ENCODE measurements at regions not wholly inside any gene's neighbourhood (a gene's known extent, or its start where the extent isn't known, plus 50 kb on each side); places are given as distances from the start of the nearest gene placed in this dataset.

DNA sequence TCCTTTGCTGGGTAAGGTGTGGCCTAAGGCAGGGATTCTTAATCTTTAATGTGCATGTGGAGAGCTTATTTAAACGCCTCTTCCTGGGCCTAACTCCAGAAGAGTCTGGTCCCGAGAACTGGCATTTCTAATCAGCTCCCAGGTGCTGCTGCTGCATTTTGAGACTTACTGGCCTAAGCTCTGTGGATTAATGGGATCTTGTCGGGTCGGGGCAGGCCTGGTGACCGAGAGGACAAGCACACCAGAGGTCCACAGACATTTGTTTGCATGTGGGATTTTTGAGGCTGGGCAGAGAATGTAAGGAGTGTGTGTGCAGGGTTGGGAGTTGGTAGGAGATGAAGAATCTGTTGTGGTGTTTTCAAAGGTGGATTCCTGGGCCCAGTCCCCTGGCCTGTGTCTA, 95.0 kb upstream of the DAP start:
- TF ChIP-seq, protein P1, sequence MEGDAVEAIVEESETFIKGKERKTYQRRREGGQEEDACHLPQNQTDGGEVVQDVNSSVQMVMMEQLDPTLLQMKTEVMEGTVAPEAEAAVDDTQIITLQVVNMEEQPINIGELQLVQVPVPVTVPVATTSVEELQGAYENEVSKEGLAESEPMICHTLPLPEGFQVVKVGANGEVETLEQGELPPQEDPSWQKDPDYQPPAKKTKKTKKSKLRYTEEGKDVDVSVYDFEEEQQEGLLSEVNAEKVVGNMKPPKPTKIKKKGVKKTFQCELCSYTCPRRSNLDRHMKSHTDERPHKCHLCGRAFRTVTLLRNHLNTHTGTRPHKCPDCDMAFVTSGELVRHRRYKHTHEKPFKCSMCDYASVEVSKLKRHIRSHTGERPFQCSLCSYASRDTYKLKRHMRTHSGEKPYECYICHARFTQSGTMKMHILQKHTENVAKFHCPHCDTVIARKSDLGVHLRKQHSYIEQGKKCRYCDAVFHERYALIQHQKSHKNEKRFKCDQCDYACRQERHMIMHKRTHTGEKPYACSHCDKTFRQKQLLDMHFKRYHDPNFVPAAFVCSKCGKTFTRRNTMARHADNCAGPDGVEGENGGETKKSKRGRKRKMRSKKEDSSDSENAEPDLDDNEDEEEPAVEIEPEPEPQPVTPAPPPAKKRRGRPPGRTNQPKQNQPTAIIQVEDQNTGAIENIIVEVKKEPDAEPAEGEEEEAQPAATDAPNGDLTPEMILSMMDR (IDR thresholded peaks at IDR 0.05; ENCODE audit: control extremely low read depth, extremely low read depth, low read depth, missing control alignments): no peak
- DNase-seq (ENCODE audit: extremely low spot score): no peak
- ChIA-PET POLR2A (no interaction called here), CTCF (interaction anchor here (1.0 to 1.5 kb wide), 4 partner anchors 13 to 32 kb away, joined by 3 to 5 read pairs (median 4); no protein-coding TSS in a partner anchor)

DNA sequence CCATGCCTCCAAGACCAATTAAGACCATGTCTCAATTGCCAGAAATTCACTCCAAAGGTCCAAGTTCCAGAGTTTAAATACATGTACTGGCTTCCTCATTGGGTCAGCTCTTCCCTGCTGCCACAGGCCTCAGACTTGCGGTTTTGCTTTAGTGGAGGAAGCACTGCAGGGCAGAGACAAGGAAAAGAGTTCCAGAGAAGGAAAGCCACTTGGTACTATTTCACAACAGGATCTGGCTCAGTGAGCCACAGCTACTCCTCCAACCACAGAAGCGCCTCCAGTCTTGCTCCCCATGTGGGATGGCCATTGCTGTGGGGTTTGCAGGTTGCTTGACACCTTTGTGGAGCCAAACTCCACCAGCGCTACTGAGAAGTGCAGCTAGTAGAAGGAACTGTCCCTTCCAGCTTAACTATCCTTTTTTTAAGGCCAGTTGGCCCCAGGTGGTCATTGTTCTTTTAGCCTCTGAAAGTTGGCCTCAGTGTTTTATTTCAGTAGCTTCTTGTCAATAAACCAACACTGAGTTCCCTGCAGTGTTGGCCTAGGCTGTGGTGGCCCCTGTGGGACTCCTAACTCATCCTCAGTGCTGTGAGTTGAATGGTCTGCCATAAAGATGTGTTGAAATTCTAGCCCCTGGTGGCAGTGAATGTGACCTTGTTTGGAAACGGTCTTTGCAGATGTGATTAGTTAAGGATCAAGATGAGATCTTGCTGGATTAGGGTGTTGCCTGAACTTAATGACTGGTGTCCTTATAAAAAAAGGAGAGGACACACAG, 93.7 kb upstream of the DAP start:
- POLR2A ChIA-PET: no interaction called here
- TF ChIP-seq, protein P1 (IDR thresholded peaks at IDR 0.05; ENCODE audit: control extremely low read depth, extremely low read depth, low read depth, missing control alignments): no peak
- no peak for DNase-seq (ENCODE audit: extremely low spot score)
- CTCF ChIA-PET: interaction anchor here (0.7 to 1.6 kb wide), 3 partner anchors 10 to 152 kb away, joined by 3 to 4 read pairs (median 4); no protein-coding TSS in a partner anchor

DNA sequence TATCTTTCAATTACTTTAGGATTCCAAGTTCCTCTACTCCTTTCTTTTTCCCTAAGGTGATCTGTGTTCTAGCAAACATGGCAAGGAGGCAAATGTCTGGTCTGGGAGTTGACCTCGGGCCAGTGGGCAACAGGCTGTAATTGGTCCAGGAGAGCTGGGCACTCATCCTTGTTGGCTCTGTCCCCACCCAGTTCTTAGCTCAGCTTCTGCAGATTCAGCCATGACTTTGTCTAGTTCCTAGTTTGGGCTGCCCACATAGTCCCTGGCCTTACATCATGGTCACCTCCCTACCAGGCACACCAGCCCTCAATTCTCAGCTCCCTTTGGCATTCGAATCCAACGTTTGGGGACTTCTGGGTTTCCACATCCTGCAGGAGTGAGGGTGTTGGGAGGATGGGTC, 92.1 kb upstream of the DAP start:
- TF ChIP-seq, protein P1 (IDR thresholded peaks at IDR 0.05; ENCODE audit: control extremely low read depth, extremely low read depth, low read depth, missing control alignments): no peak
- CTCF ChIA-PET: interaction anchor here (0.9 to 1.6 kb wide), 5 partner anchors 14 to 151 kb away, joined by 3 to 5 read pairs (median 3); no protein-coding TSS in a partner anchor
- POLR2A ChIA-PET: no interaction called here
- no peak for DNase-seq (ENCODE audit: extremely low spot score)

DNA sequence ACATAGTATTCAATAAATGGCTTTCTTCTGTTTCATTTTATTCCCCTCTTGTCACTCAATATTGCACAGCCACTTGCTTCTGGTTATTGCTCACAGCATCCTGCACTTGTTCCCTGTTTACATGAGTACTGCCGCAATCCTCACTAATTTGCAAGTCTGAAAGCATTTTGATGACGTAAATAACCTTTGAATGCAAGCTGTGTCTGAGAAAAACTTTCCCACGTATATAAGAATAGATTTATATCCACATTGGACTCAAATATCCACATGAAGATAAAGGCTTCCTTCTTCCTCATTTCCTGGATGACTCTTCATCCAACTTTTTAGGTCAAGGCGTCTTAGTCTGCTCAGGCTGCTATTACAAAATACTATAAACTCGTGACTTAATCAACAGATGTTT, 88.2 kb upstream of the DAP start:
- no peak for DNase-seq (ENCODE audit: extremely low spot score)
- ChIA-PET CTCF (no interaction called here), POLR2A (no interaction called here)
- TF ChIP-seq, protein P1 (IDR thresholded peaks at IDR 0.05; ENCODE audit: control extremely low read depth, extremely low read depth, low read depth, missing control alignments): no peak

DNA sequence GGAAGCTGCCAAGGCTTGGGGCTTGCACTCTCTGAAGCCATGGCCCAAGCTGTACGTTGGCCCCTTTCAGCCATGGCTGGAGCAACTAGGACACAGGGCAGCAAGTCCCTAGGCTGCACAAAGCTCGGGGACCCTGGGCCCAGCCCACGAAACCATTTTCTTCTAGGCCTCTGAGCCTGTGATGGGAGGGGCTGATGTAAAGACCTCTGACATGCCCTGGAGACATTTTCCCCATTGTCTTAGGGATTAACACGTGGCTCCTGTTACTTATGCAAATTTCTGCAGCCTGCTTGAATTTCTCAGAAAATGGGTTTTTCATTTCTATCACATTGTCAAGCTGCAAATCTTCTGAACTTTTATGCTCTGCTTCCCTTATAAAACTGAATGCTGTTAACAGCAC, 83.0 kb upstream of the DAP start:
- TF ChIP-seq, protein P1 (IDR thresholded peaks at IDR 0.05; ENCODE audit: control extremely low read depth, extremely low read depth, low read depth, missing control alignments): no peak
- ChIA-PET CTCF (interaction anchor here (1.4 kb wide), 1 partner anchor 17 kb away, joined by 3 read pairs; no protein-coding TSS in a partner anchor), POLR2A (no interaction called here)
- DNase-seq (ENCODE audit: extremely low spot score): no peak

DNA sequence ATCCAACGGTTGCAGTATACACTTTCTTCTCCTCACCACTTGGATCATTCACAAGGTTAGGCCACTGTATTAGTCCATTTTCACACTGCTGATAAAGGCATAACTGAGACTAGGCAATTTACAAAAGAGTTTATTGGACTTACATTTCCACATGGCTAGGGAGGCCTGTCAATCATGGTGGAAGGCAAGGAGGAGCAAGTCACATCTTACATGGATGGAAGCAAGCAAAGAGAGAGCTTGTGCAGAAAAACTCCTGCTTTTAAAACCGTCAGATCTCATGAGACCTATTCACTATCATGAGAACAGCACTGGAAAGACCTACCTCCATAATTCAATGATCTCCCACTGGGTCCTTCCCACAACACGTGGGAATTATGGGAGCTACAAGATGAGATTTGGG, 81.8 kb upstream of the DAP start:
- CTCF ChIA-PET: interaction anchor here (1.0 to 1.6 kb wide), 3 partner anchors 14 to 141 kb away, joined by 3 to 5 read pairs (median 3); no protein-coding TSS in a partner anchor
- TF ChIP-seq, protein P1 (IDR thresholded peaks at IDR 0.05; ENCODE audit: control extremely low read depth, extremely low read depth, low read depth, missing control alignments): no peak
- POLR2A ChIA-PET: no interaction called here
- DNase-seq (ENCODE audit: extremely low spot score): no peak
